Fibroblast of pulmonary artery (primary cell): ENCODE measurements at regions not wholly inside any gene's neighbourhood (a gene's known extent, or its start where the extent isn't known, plus 50 kb on each side); places are given as distances from the start of the nearest gene placed in this dataset.

Experiments used
- DNase-seq: peaks from one replicate; pipeline ENCODE4 v3.0.0-alpha.2; 2010; ENCODE audit warnings: low read depth
- H3K4me3 ChIP-seq: replicated peaks from 2 replicates; pipeline ENCODE4 v1.5.1; 2011; ENCODE audit warnings: low read depth, mild to moderate bottlenecking, control low read depth, low read length, moderate library complexity
- CTCF ChIP-seq: IDR thresholded peaks from 2 replicates; pipeline ENCODE4 v1.5.1; 2011; ENCODE audit warnings: mild to moderate bottlenecking, control low read depth, low read length, inconsistent platforms; ENCODE audit errors: missing control alignments

- H3K4me3 ChIP-seq, result no peak overlapping the region
- no peak for TF ChIP-seq CTCF
- no peak for DNase-seq
Measured at GRCh38 chr4:60221866-60222265, 978.3 kb upstream of the ADGRL3 start.

DNA sequence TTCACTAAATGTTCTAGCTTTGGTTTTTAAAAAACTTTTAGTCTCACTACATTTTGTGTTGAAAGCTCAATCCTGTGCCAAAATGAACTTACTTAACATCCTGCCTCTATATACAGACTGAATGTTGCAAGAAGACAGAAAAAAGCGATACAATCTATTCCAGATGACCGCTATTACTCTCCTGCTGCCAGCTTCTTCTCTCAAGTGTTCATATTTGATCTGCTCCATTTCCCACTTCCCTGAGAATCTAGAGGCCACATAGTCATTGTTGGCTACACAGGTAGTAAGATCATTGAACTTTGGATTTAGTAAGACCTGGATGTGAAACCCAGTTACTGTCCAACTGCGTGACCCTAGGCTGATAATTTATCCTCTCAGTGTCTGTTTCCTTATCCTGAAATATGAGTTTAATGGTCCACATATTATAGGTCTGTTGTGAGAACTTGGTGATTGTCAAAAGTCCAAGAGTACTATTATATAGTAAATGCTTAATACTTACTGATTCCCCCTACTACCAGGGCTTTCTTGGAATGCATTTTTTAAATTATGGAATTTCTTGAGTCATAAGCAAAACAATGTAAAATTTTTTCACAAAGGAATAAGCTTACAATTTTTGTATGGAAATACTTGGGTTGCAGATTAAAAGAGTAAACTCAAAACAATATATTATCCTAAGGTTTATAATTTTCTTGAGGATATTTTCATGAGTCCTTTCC lies 976.8 kb upstream of the ADGRL3 start:
- DNase-seq, result peak; percentile 17
- no peak for TF ChIP-seq CTCF
- no peak overlapping the region for H3K4me3 ChIP-seq

DNA sequence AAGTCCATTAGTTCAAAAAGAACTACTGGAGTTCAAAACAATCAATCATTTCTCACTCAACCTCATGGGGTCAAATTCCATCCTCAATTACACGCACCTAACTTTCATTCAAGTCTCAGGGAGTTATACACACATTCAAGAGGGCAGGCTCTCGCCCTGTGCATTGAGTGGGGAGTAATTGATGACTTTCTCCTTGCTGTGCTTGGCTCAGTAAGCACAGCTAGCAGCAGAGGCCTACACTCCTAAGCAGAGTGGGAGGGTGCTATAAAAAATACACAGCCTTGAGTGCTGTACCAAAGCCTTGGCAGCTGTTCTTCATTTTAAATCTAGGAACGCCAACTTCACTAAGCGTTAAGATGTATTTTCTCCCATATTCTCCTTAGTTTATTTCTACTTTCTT lies 958.3 kb upstream of the ADGRL3 start:
- DNase-seq, result no peak
- TF ChIP-seq CTCF, result no peak
- H3K4me3 ChIP-seq, result no peak overlapping the region

DNA sequence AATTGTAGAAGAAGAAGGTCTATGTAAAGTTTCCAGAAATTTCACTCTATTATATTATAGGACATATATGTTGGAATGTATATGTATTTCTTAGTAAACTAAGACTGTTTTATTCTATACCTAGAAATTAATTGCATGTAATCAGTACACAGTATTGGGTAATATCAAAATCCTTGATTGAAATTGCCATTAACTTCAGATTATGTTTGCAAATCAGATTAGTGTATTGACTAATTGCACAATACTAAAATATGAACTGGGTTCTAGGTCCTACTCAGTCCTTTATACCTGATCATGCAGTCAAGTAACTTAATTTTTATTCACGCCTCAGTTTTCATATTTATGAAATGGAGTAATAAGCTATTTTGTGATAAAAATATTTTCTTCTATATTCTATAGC lies 950.3 kb upstream of the ADGRL3 start:
- TF ChIP-seq CTCF, result no peak
- H3K4me3 ChIP-seq, result no peak overlapping the region
- DNase-seq, result no peak

DNA sequence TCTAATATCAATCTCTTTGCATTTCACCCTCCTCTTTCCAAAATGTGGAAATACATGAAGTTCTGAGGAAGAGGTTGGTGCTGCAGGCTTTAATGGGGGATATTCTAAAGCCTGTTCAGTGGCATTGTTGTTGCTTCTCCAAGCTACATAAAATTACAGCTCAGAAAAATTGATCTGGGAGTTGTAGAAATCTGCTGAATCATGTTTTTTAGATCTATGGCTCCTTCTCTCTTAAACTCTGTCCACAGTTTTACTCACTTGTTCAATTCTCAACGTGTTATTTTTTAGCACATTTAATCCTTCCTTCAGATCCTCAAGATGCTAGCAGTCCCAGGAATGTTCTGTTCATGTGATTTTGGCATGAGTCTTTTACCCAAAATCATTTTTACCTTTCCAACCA lies 949.5 kb upstream of the ADGRL3 start:
- H3K4me3 ChIP-seq, result no peak overlapping the region
- DNase-seq, result no peak
- TF ChIP-seq CTCF, result no peak

DNA sequence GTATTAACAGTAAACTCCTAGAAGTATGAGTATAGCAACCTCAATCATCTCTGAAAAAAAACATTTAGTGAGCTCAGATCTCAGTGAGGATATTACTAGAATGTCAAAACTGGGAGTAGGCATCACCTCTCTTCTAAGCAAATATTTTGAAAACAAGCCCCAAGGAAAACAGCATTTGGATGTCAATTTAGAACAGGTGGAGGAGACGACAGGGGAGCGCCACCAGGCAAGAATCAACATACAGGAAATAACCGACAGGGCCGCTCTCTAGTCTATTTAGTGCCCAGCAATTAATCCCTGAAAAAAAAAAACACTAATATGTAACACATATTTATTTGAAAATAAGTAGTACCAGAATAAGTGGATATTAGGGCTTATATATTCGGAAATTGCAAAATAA lies 940.3 kb upstream of the ADGRL3 start:
- no peak for TF ChIP-seq CTCF
- no peak overlapping the region for H3K4me3 ChIP-seq
- no peak for DNase-seq

- TF ChIP-seq CTCF, result no peak
- DNase-seq, result no peak
- H3K4me3 ChIP-seq, result no peak overlapping the region
Measured at GRCh38 chr4:60266505-60266904, 933.6 kb upstream of the ADGRL3 start.
